HG02588 (cell line): ENCODE measurements at regions not wholly inside any gene's neighbourhood (a gene's known extent, or its start where the extent isn't known, plus 50 kb on each side); places are given as distances from the start of the nearest gene placed in this dataset.

ENCODE experiments used
- ATAC-seq: cut with Tn5 transposase; IDR thresholded peaks from one replicate; pipeline ENCODE4 v1.9.1; 2021; ENCODE audit warnings: mild to moderate bottlenecking, moderate library complexity; ENCODE audit not compliant: unreplicated experiment

- ATAC-seq = no peak
These were observed 420.3 kb downstream of the FAT4 start for GRCh38 chr4:125735102-125735501.

- no peak for ATAC-seq
These were observed 421.3 kb downstream of the FAT4 start for GRCh38 chr4:125736057-125736456.

- ATAC-seq = no peak
These were observed 425.0 kb downstream of the FAT4 start for GRCh38 chr4:125739760-125740159.

GRCh38 chr4:125741825-125742452, 427.2 kb downstream of the FAT4 start:
- ATAC-seq = no peak

- ATAC-seq = no peak
These were observed 430.2 kb downstream of the FAT4 start for GRCh38 chr4:125744891-125745364.

GRCh38 chr4:125749354-125749753, 434.6 kb downstream of the FAT4 start:
- ATAC-seq = no peak

GRCh38 chr4:125750399-125750798, 435.6 kb downstream of the FAT4 start:
- no peak for ATAC-seq

- no peak for ATAC-seq
These were observed 436.2 kb downstream of the FAT4 start for GRCh38 chr4:125750828-125751466.

GRCh38 chr4:125758438-125758837, 443.7 kb downstream of the FAT4 start:
- no peak for ATAC-seq

- no peak for ATAC-seq
These were observed 445.6 kb downstream of the FAT4 start for GRCh38 chr4:125760201-125760819.

- no peak for ATAC-seq
These were observed 446.2 kb downstream of the FAT4 start for GRCh38 chr4:125760956-125761355.

- ATAC-seq = no peak
These were observed 447.8 kb downstream of the FAT4 start for GRCh38 chr4:125762537-125762936.

- no peak for ATAC-seq
These were observed 451.2 kb downstream of the FAT4 start for GRCh38 chr4:125765941-125766340.

GRCh38 chr4:125770814-125771398, 456.2 kb downstream of the FAT4 start:
- ATAC-seq = no peak

GRCh38 chr4:125772680-125773079, 457.9 kb downstream of the FAT4 start:
- no peak for ATAC-seq

- ATAC-seq = no peak
These were observed 458.7 kb downstream of the FAT4 start for GRCh38 chr4:125773502-125773901.

GRCh38 chr4:125773931-125774330, 459.2 kb downstream of the FAT4 start:
- ATAC-seq = no peak

- no peak for ATAC-seq
These were observed 461.4 kb downstream of the FAT4 start for GRCh38 chr4:125776146-125776545.

GRCh38 chr4:125780164-125780563, 465.4 kb downstream of the FAT4 start:
- no peak for ATAC-seq

- no peak for ATAC-seq
These were observed 466.0 kb downstream of the FAT4 start for GRCh38 chr4:125780747-125781146.

- ATAC-seq = no peak
These were observed 466.9 kb downstream of the FAT4 start for GRCh38 chr4:125781651-125782050.

- no peak for ATAC-seq
These were observed 470.0 kb downstream of the FAT4 start for GRCh38 chr4:125784741-125785140.
